GM19025 (cell line): ENCODE measurements at regions not wholly inside any gene's neighbourhood (a gene's known extent, or its start where the extent isn't known, plus 50 kb on each side); places are given as distances from the start of the nearest gene placed in this dataset.
"Not testable (repeated sequence)": the region's sequence is repeated elsewhere in the genome, so short reads cannot be mapped to it uniquely, and the experiment has no call there.

ENCODE experiments used
- ATAC-seq: cut with Tn5 transposase; IDR thresholded peaks from one replicate; pipeline ENCODE4 v1.9.1; 2021; ENCODE audit warnings: mild to moderate bottlenecking, low read depth, moderate library complexity; ENCODE audit not compliant: unreplicated experiment

DNA sequence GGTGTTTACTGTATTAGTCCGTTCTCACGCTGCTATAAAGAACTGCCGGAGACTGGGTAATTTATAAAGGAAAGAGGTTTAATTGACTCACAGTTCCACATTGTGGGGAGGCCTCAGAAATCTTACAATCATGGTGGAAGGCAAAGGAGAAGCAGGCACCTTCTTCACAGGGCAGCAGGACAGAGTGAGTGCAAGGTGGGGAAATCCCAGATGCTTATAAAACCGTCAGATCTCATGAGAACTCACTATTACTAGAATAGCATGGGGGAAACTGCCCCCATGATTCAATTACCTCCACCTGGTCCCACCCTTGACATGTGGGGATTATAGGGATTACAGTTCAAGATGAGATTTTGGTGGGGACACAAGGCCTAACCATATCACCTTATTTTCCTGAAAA is 60.1 kb upstream of the IFNGR1 start:
- ATAC-seq: not testable (repeated sequence)

DNA sequence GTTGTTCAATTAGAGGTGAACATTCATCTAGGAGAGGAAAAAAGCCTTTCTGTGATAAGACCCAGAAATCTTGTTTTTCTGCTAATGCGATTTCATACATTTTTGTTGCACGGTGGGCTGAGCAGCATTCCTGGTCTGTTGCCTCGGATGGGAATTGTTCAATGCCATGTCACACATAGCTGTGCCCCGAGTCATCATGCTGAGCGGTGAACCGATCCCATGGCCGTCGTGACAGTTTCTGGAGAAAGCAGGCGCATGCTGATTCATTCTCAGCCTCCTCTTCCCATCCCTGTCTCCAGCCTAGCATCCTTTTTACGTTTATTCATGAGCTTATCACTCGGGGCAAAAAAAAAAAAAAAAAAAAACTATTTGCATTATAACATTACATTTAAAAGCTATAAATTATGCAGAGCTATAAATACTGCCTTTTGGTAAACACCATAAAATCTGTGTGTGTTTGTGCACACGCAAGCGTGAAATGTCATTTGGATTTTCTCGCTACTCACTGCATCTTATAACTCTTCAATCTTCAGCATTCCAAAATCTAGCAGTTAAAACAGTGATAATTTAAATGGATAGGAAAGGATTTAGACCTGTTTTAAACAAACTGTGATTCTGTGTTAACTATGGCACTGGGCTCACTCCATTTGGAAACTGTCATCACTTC is 58.9 kb upstream of the IFNGR1 start:
- no peak for ATAC-seq

DNA sequence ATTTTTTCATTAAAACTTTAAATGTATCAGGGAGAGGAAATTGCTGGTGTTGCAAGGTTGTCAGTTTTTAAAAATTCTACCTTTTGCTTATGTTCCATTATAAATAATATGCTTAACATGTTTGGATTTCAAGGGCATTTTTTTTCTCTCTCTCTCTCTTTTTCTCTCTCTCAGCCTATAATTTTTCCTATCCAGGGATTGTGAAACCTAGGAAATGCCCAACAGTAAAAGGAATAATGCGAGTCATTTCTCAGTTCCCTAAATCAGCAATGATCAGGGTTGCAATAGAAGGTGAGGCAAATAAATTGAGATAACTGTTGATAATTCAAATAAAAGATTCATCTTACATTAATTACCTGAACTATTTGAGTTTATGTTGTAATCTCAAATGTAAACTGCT is 53.2 kb upstream of the IFNGR1 start:
- no peak for ATAC-seq

DNA sequence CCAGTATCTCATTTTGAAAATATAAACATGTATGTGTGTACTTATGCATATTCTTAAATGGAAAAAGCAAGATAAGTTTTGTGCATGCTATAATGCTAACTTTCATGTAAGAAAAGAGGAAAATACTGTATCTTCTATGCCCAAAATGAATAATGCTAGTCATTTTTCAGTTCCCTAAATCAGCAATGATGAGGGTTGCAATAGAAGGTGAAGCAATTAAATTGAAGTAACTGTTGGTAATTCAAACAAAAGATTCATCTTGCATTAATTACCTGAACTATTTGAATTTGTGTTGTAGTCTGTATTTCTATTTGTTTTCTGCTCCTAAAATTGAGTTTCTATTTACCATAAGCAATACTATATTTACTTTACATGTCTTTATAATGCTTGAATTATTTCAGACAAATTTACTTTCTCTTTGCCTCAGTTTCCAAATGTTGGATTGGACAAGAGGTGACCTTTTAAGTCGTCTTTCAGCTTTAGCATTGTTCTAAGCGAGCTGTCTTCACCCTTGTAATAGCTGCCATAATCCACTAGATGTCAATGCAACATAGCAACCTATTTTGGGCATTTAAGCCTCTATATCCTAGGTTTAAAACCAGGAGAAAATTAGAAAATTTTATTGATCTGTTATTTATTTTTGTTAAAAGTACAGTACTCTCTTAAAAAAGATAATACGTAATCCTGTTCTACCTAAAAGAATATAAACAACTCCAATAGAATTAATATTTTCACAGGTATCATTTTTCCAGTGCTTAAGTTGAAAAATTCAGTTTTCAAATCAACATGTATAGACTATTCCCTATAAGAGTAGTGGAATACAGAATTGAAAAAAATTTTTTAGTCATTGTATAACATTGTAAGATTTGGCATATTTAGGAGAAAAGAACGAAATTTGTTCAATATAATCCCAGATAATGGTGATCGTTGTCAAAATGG is 52.3 kb upstream of the IFNGR1 start:
- ATAC-seq: no peak

DNA sequence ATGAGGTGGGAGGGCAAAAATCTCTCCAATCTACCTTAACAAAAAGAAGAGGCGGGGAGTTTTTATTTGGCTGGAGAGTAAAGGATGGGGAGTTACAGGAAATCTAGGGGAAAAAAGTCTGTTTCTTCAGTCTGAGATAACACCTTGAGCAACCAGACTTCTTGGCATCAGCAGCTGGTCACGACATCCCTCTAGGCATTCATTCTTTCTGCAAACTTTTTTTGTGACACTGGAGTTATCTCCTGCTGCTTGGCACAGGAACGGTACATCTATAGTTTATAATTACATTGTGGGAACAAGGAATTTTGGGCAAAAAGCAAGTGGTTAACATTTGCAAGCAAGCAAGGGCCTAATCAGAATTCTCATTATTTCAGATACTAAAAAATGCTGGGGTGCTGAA is 50.6 kb upstream of the IFNGR1 start:
- ATAC-seq: no peak

DNA sequence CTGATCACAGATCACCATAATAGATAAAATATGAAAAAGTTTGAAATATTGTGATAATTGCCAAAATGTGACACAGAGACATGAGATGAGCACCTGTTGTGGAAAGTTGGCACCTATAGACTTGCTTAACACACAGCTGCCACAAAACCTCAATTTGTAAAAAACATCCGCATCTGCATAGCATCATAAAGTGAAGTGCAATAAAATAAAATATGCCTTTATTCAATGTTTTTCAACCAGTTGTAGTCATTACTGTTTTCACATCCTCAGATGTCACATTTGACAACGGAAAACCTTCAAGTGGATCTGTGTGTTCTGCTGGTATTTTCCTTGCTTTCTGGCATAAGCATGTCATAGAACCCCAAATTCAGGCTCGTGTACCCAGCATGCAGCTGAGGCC is 50.2 kb upstream of the IFNGR1 start:
- ATAC-seq: no peak
